Sigmoid colon (tissue), 4 donors: ENCODE measurements at regions not wholly inside any gene's neighbourhood (a gene's known extent, or its start where the extent isn't known, plus 50 kb on each side); places are given as distances from the start of the nearest gene placed in this dataset.

Experiments used
- CTCF ChIP-seq, 4 experiments: fragments of 450-650 bp in 3 of 4; fragments of 200-600 bp in 1 of 4; IDR thresholded peaks; one replicate each; pipeline ENCODE4 v1.5.1; 2016 to 2019; ENCODE audit warnings: antibody characterized with exemption in 4 of 4, mild to moderate bottlenecking in 3 of 4, moderate library complexity in 2 of 4
- EP300 ChIP-seq, 4 donors: sonication (generic); formaldehyde crosslinking; IDR thresholded peaks; one replicate each; pipeline ENCODE4 v1.6.1; 2017; ENCODE audit warnings: antibody characterized with exemption in 4 of 4
- POLR2A ChIP-seq, 2 donors: fragments of 450-650 bp; IDR thresholded peaks; one replicate each; pipeline ENCODE4 v1.6.1; 2016; ENCODE audit warnings: antibody characterized with exemption in 2 of 2, mild to moderate bottlenecking in 2 of 2, moderate library complexity in 2 of 2
- POLR2AphosphoS5 ChIP-seq, 4 donors: sonication (generic); formaldehyde crosslinking; IDR thresholded peaks; one replicate each; pipeline ENCODE4 v1.6.1; 2017; ENCODE audit warnings: antibody characterized with exemption in 4 of 4

DNA sequence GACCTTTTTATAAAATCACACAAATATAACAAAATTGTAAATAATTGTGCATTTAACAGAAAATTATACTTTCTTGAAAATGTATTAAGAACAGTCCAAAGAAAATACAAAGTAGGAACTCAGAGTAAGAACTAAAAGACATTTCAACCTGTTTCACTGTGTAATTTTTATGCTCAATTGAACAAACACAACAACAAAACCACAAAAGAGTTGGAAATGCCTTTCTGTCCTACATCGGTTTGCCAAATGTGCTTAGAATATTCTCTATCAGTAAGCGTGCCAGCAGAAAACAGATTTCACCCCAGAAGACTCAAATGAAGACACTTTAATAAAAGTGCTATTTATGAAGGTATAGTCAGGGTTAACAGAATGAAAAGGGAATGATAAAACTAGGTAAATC, 592.1 kb downstream of the PRELID2 start:
- TF ChIP-seq CTCF (IDR thresholded peaks at IDR 0.05) (no peak), EP300 (IDR thresholded peaks at IDR 0.05) (no peak), POLR2A (IDR thresholded peaks at IDR 0.05) (no peak), POLR2AphosphoS5 (IDR thresholded peaks at IDR 0.05) (no peak)
